ENCODE measurements at regions not wholly inside any gene's neighbourhood (a gene's known extent, or its start where the extent isn't known, plus 50 kb on each side); places are given as distances from the start of the nearest gene placed in this dataset.

- H3K27ac ChIP-seq (ENCODE audit: low read depth, low read length), result no peak overlapping the region
- DNase-seq (ENCODE audit: low read depth, low spot score), result no peak
- H3K4me3 ChIP-seq (ENCODE audit: low read depth, low read length), result no peak overlapping the region
- POLR2A ChIA-PET, result no interaction called here
- CTCF ChIA-PET, result no interaction called here
- H3K27me3 ChIP-seq (ENCODE audit: control insufficient read depth, insufficient read depth, low read length), result peaks cover 5% of the 10 kb centered on the region
- no peaks in the 10 kb centered on the region for H3K9me3 ChIP-seq (ENCODE audit: control insufficient read depth, insufficient read depth, low read length)
- TF ChIP-seq CTCF (IDR thresholded peaks at IDR 0.05; ENCODE audit: low read depth, low read length), result no peak
Observed at GRCh38 chr2:164187121-164187520, 434.2 kb downstream of the GRB14 start.

- Histone ChIP-seq H3K27ac (ENCODE audit: low read depth, low read length) (no peak overlapping the region), H3K27me3 (ENCODE audit: control insufficient read depth, insufficient read depth, low read length) (peaks cover 3% of the 10 kb centered on the region), H3K4me3 (ENCODE audit: low read depth, low read length) (no peak overlapping the region), H3K9me3 (ENCODE audit: control insufficient read depth, insufficient read depth, low read length) (no peaks in the 10 kb centered on the region)
- DNase-seq (ENCODE audit: low read depth, low spot score), result no peak
- POLR2A ChIA-PET, result no interaction called here
- TF ChIP-seq CTCF (IDR thresholded peaks at IDR 0.05; ENCODE audit: low read depth, low read length), result no peak
- CTCF ChIA-PET, result no interaction called here
Observed at GRCh38 chr2:164186591-164186990, 434.7 kb downstream of the GRB14 start.

GRCh38 chr2:164182116-164182627, 439.1 kb downstream of the GRB14 start:
- H3K27me3 ChIP-seq (ENCODE audit: control insufficient read depth, insufficient read depth, low read length), result peaks cover 3% of the 10 kb centered on the region
- no peak overlapping the region for H3K27ac ChIP-seq (ENCODE audit: low read depth, low read length)
- no peak for DNase-seq (ENCODE audit: low read depth, low spot score)
- POLR2A ChIA-PET, result no interaction called here
- H3K4me3 ChIP-seq (ENCODE audit: low read depth, low read length), result no peak overlapping the region
- H3K9me3 ChIP-seq (ENCODE audit: control insufficient read depth, insufficient read depth, low read length), result no peaks in the 10 kb centered on the region
- no peak for TF ChIP-seq CTCF (IDR thresholded peaks at IDR 0.05; ENCODE audit: low read depth, low read length)
- CTCF ChIA-PET, result no interaction called here

GRCh38 chr2:164178835-164179465, 442.3 kb downstream of the GRB14 start:
- H3K27ac ChIP-seq (ENCODE audit: low read depth, low read length), result no peak overlapping the region
- ChIA-PET POLR2A (no interaction called here), CTCF (no interaction called here)
- DNase-seq (ENCODE audit: low read depth, low spot score), result no peak
- no peak for TF ChIP-seq CTCF (IDR thresholded peaks at IDR 0.05; ENCODE audit: low read depth, low read length)
- no peaks in the 10 kb centered on the region for H3K9me3 ChIP-seq (ENCODE audit: control insufficient read depth, insufficient read depth, low read length)
- H3K4me3 ChIP-seq (ENCODE audit: low read depth, low read length), result no peak overlapping the region
- H3K27me3 ChIP-seq (ENCODE audit: control insufficient read depth, insufficient read depth, low read length), result no peaks in the 10 kb centered on the region

- no peak for TF ChIP-seq CTCF (IDR thresholded peaks at IDR 0.05; ENCODE audit: low read depth, low read length)
- no peak overlapping the region for H3K27ac ChIP-seq (ENCODE audit: low read depth, low read length)
- H3K27me3 ChIP-seq (ENCODE audit: control insufficient read depth, insufficient read depth, low read length), result no peaks in the 10 kb centered on the region
- H3K4me3 ChIP-seq (ENCODE audit: low read depth, low read length), result no peak overlapping the region
- POLR2A ChIA-PET, result no interaction called here
- CTCF ChIA-PET, result interaction anchor here (0.6 to 1.4 kb wide), 3 partner anchors 12 to 533 kb away, joined by 3 to 6 read pairs (median 4); no protein-coding TSS in a partner anchor
- H3K9me3 ChIP-seq (ENCODE audit: control insufficient read depth, insufficient read depth, low read length), result no peaks in the 10 kb centered on the region
- no peak for DNase-seq (ENCODE audit: low read depth, low spot score)
Observed at GRCh38 chr2:164164602-164165001, 428.8 kb upstream of the FIGN start.
